ENCODE measurements at regions not wholly inside any gene's neighbourhood (a gene's known extent, or its start where the extent isn't known, plus 50 kb on each side); places are given as distances from the start of the nearest gene placed in this dataset.

- TF ChIP-seq CTCF (IDR thresholded peaks at IDR 0.05; ENCODE audit: low read depth, low read length, poor library complexity, severe bottlenecking) = no peak
- TF ChIP-seq EZH2phosphoT487 (IDR thresholded peaks at IDR 0.05; ENCODE audit: borderline replicate concordance, low read length) = no peak
Measured at GRCh38 chr16:85185303-85186100, 73.2 kb upstream of the CIBAR2 start.
